ENCODE measurements at regions not wholly inside any gene's neighbourhood (a gene's known extent, or its start where the extent isn't known, plus 50 kb on each side); places are given as distances from the start of the nearest gene placed in this dataset.

- no peak for TF ChIP-seq CTCF (optimal IDR thresholded peaks at IDR 0.05 in 1 of 3, IDR thresholded peaks at IDR 0.05 in 1 of 3, conservative IDR thresholded peaks at IDR 0.05 in 1 of 3; ENCODE audit: extremely low read depth in 1 of 3, insufficient read depth in 2 of 3, low read length in 3 of 3)
- no peak for TF ChIP-seq EZH2 (IDR thresholded peaks at IDR 0.05; ENCODE audit: low read length)
Observed at GRCh38 chr18:78619854-78620253, 359.8 kb upstream of the SALL3 start.

Measured in keratinocyte (primary cell).